B cell (primary cell): ENCODE measurements at regions not wholly inside any gene's neighbourhood (a gene's known extent, or its start where the extent isn't known, plus 50 kb on each side); places are given as distances from the start of the nearest gene placed in this dataset.

Source experiments
- ATAC-seq: fragments of 200-7000 bp; cut with Tn5 transposase; one replicate; pipeline ENCODE4 v1.10.0; 2021; ENCODE audit warnings: low read depth, mild to moderate bottlenecking, moderate number of reproducible peaks, moderate library complexity
- CTCF ChIA-PET: fragments of 350-600 bp; sonication (Branson Sonifier 250); formaldehyde crosslinking; loops from one replicate; lab custom pipeline; 2021; ENCODE audit warnings: antibody characterized with exemption, inconsistent platforms; lab: Charles Lee
- POLR2A ChIA-PET: fragments of 350-600 bp; sonication (Branson Sonifier 250); formaldehyde crosslinking; loops from one replicate; lab custom pipeline; 2021; ENCODE audit warnings: antibody characterized with exemption; lab: Charles Lee
- DNase-seq: peaks from one replicate; pipeline ENCODE4 v3.0.0; 2013
- H2AFZ ChIP-seq: 2 replicates; pipeline ENCODE4 v1.6.1; 2012; ENCODE audit warnings: mild to moderate bottlenecking, low read depth, low read length; ENCODE audit not compliant: insufficient read depth, poor library complexity, severe bottlenecking
- H3K27ac ChIP-seq, 2 donors: 1 replicate in 1 of 2; 2 replicates in 1 of 2; pipeline ENCODE4 v1.5.1; 2012 to 2013; ENCODE audit warnings: low read length in 2 of 2, mild to moderate bottlenecking in 2 of 2, moderate library complexity in 1 of 2
- H3K27me3 ChIP-seq, 4 experiments: fragments of 200-600 bp in 1 of 4; sonication (generic) in 1 of 4; replicated peaks in 1 of 4; 1 replicate in 2 of 4; 2 replicates in 2 of 4; pipeline versions ENCODE4 v1.6.1 to v1.7.0; 2013 to 2016; ENCODE audit warnings: low read length in 3 of 4, mild to moderate bottlenecking in 2 of 4, mixed read lengths in 1 of 4, moderate library complexity in 1 of 4; ENCODE audit not compliant: insufficient read depth in 4 of 4, control insufficient read depth in 3 of 4; ENCODE audit errors: control extremely low read depth in 1 of 4
- H3K36me3 ChIP-seq, 2 experiments: replicated peaks in 1 of 2; 1 replicate in 1 of 2; 2 replicates in 1 of 2; pipeline versions ENCODE4 v1.6.1 to v1.7.1; 2013; ENCODE audit warnings: low read length in 1 of 2; ENCODE audit not compliant: insufficient read depth in 2 of 2, control insufficient read depth in 1 of 2; ENCODE audit errors: control extremely low read depth in 1 of 2, extremely low read depth in 1 of 2
- H3K4me1 ChIP-seq, 2 donors: fragments of 200-600 bp in 1 of 2; sonication (generic) in 1 of 2; 1 replicate in 1 of 2; 2 replicates in 1 of 2; pipeline versions ENCODE4 v1.5.1 to v1.6.1; 2013 to 2017; ENCODE audit warnings: low read length in 2 of 2; ENCODE audit not compliant: control insufficient read depth in 2 of 2, insufficient read depth in 2 of 2
- H3K4me2 ChIP-seq: replicated peaks from 2 replicates; pipeline ENCODE3; 2012; ENCODE audit warnings: mild to moderate bottlenecking, low read depth, low read length; ENCODE audit not compliant: poor library complexity, severe bottlenecking
- H3K4me3 ChIP-seq, 5 experiments: fragments of 200-600 bp in 1 of 5; sonication (generic) in 1 of 5; 1 replicate in 3 of 5; 2 replicates in 2 of 5; pipeline versions ENCODE4 v1.5.1 to v1.7.0; 2011 to 2016; ENCODE audit warnings: low read length in 4 of 5, mild to moderate bottlenecking in 4 of 5, low read depth in 2 of 5, control low read depth in 1 of 5, moderate library complexity in 1 of 5; ENCODE audit not compliant: insufficient read depth in 1 of 5; ENCODE audit errors: control extremely low read depth in 1 of 5, extremely low read depth in 1 of 5
- H3K79me2 ChIP-seq: fragments of 200-600 bp; sonication (generic); one replicate; pipeline ENCODE4 v1.6.0; 2016; ENCODE audit warnings: low read length; ENCODE audit not compliant: control insufficient read depth, insufficient read depth
- H3K9ac ChIP-seq: fragments of 200-600 bp; sonication (generic); 2 replicates; pipeline ENCODE4 v1.6.1; 2017; ENCODE audit warnings: mild to moderate bottlenecking, low read length, moderate library complexity
- H3K9me3 ChIP-seq, 3 donors: one replicate each; pipeline versions ENCODE4 v1.6.1 to v1.7.1; 2013; ENCODE audit warnings: low read length in 2 of 3; ENCODE audit not compliant: control insufficient read depth in 2 of 3, insufficient read depth in 1 of 3; ENCODE audit errors: control extremely low read depth in 1 of 3
- H4K20me1 ChIP-seq: 2 replicates; pipeline ENCODE4 v1.6.0; 2012; ENCODE audit warnings: mild to moderate bottlenecking, low read length; ENCODE audit not compliant: insufficient read depth, control insufficient read depth, poor library complexity, severe bottlenecking
- H3K27ac Mint-ChIP-seq: one replicate; pipeline ENCODE4 v1.8.0; 2021; ENCODE audit warnings: mixed read lengths
- H3K27me3 Mint-ChIP-seq: one replicate; pipeline ENCODE4 v1.8.0; 2021; ENCODE audit warnings: mixed read lengths
- H3K4me1 Mint-ChIP-seq: one replicate; pipeline ENCODE4 v1.8.0; 2021; ENCODE audit warnings: mixed read lengths
- H3K4me3 Mint-ChIP-seq: one replicate; pipeline ENCODE4 v1.8.0; 2021; ENCODE audit warnings: mixed read lengths
- H3K9me3 Mint-ChIP-seq: one replicate; pipeline ENCODE4 v1.8.0; 2022; ENCODE audit warnings: mixed read lengths; ENCODE audit not compliant: insufficient read depth
- CTCF ChIP-seq: fragments of 200-600 bp; IDR thresholded peaks from one replicate; pipeline ENCODE4 v1.8.0; 2022; ENCODE audit warnings: antibody characterized with exemption, mild to moderate bottlenecking
- EZH2 ChIP-seq: IDR thresholded peaks from 2 replicates; pipeline ENCODE4 v1.6.1; 2012; ENCODE audit warnings: borderline replicate concordance, low read depth, mild to moderate bottlenecking, moderate library complexity, low read length; ENCODE audit not compliant: insufficient read depth, poor library complexity, severe bottlenecking
- WGBS: methylation state at CpG from one replicate; pipeline ENCODE4 v1.1.5; 2013; ENCODE audit warnings: missing lambda C conversion rate; ENCODE audit not compliant: insufficient coverage; 5-methylcytosine and 5-hydroxymethylcytosine counted together
- intact Hi-C: fragments of 100-400 bp; cut with micrococcal nuclease; formaldehyde crosslinking; loops from one replicate; pipeline ENCODE4 v1.10.0; 2022

- no peak for TF ChIP-seq CTCF
- TF ChIP-seq EZH2: no peak
- no CpG with 5 or more reads among the region's 5 CpGs for WGBS
- ATAC-seq: no peak
- no peaks in the 10 kb centered on the region for H3K9me3 Mint-ChIP-seq
- ChIA-PET POLR2A (no interaction called here), CTCF (no interaction called here)
- Histone ChIP-seq H3K27me3 (no peaks in the 10 kb centered on the region), H2AFZ (no peak overlapping the region), H3K36me3 (no peaks in the 10 kb centered on the region), H3K27ac (no peak overlapping the region), H3K9me3 (no peaks in the 10 kb centered on the region), H3K79me2 (no peaks in the 10 kb centered on the region), H3K4me3 (no peak overlapping the region), H3K4me2 (no peak overlapping the region), H3K9ac (no peak overlapping the region), H4K20me1 (no peaks in the 10 kb centered on the region), H3K4me1 (no peaks in the 10 kb centered on the region)
- H3K4me1 Mint-ChIP-seq: no peaks in the 10 kb centered on the region
- H3K4me3 Mint-ChIP-seq: no peak overlapping the region
- H3K27me3 Mint-ChIP-seq: no peaks in the 10 kb centered on the region
- H3K27ac Mint-ChIP-seq: no peak overlapping the region
- intact Hi-C loops: no loop called here
- no peak for DNase-seq
Measured at GRCh38 chrX:34809096-34809495, 133.5 kb upstream of the FAM47B start.

GRCh38 chrX:34810364-34810763 is 132.2 kb upstream of the FAM47B start:
- ChIA-PET CTCF (interaction anchor here (1.0 kb wide), 1 partner anchor 24 kb away, joined by 3 read pairs; no protein-coding TSS in a partner anchor), POLR2A (no interaction called here)

More at GRCh38 chrX:34810364-34810763, 132.2 kb upstream of the FAM47B start:
- no peaks in the 10 kb centered on the region for H3K4me1 ChIP-seq
- intact Hi-C loops: no loop called here
- no peak overlapping the region for H3K4me3 ChIP-seq
- Mint-ChIP-seq H3K4me3 (no peak overlapping the region), H3K27ac (no peak overlapping the region), H3K27me3 (no peaks in the 10 kb centered on the region), H3K9me3 (no peaks in the 10 kb centered on the region), H3K4me1 (no peaks in the 10 kb centered on the region)
- no peaks in the 10 kb centered on the region for H4K20me1 ChIP-seq
- H3K4me2 ChIP-seq: no peak overlapping the region
- DNase-seq: no peak
- H3K27ac ChIP-seq: no peak overlapping the region
- no peaks in the 10 kb centered on the region for H3K9me3 ChIP-seq
- WGBS: no CpG with 5 or more reads among the region's 2 CpGs
- no peaks in the 10 kb centered on the region for H3K36me3 ChIP-seq
- no peak for ATAC-seq
- no peaks in the 10 kb centered on the region for H3K27me3 ChIP-seq
- H3K9ac ChIP-seq: no peak overlapping the region
- H3K79me2 ChIP-seq: no peaks in the 10 kb centered on the region
- no peak overlapping the region for H2AFZ ChIP-seq
- TF ChIP-seq CTCF (no peak), EZH2 (no peak)
